CD4-positive, alpha-beta T cell (primary cell): ENCODE measurements at regions not wholly inside any gene's neighbourhood (a gene's known extent, or its start where the extent isn't known, plus 50 kb on each side); places are given as distances from the start of the nearest gene placed in this dataset.

ENCODE experiments used
- ATAC-seq: fragments of 200-7000 bp; cut with Tn5 transposase; one replicate; pipeline ENCODE4 v1.10.0; 2022; ENCODE audit warnings: mild to moderate bottlenecking; ENCODE audit not compliant: poor library complexity
- CTCF ChIA-PET: fragments of 350-600 bp; sonication (Branson Sonifier 250); formaldehyde crosslinking; loops from one replicate; lab custom pipeline; 2021; ENCODE audit warnings: antibody characterized with exemption, inconsistent platforms; lab: Charles Lee
- POLR2A ChIA-PET: fragments of 350-600 bp; sonication (Branson Sonifier 250); formaldehyde crosslinking; loops from one replicate; lab custom pipeline; 2021; ENCODE audit warnings: antibody characterized with exemption, inconsistent platforms; lab: Charles Lee
- DNase-seq, 14 experiments: peaks; one replicate each; pipeline ENCODE4 v3.0.0-alpha.2; 2013 to 2020; ENCODE audit warnings: mixed read lengths in 2 of 14
- H3K27ac ChIP-seq, 2 donors: one replicate each; pipeline versions ENCODE4 v1.5.1 to v1.7.0; 2013; ENCODE audit warnings: low read length in 2 of 2, low read depth in 1 of 2, mild to moderate bottlenecking in 1 of 2
- H3K27me3 ChIP-seq, 2 experiments: 1 replicate in 1 of 2; 2 replicates in 1 of 2; pipeline versions ENCODE4 v1.6.1 to v1.7.0; 2013; ENCODE audit warnings: low read length in 2 of 2, control low read depth in 1 of 2, mild to moderate bottlenecking in 1 of 2, moderate library complexity in 1 of 2; ENCODE audit not compliant: insufficient read depth in 2 of 2, control insufficient read depth in 1 of 2
- H3K36me3 ChIP-seq: one replicate; pipeline ENCODE4 v1.6.1; 2013; ENCODE audit warnings: low read length, control low read depth; ENCODE audit not compliant: insufficient read depth
- H3K4me1 ChIP-seq: one replicate; pipeline ENCODE4 v1.6.1; 2013; ENCODE audit warnings: low read length, control low read depth; ENCODE audit not compliant: insufficient read depth
- H3K4me3 ChIP-seq: one replicate; pipeline ENCODE4 v1.5.1; 2013; ENCODE audit warnings: mild to moderate bottlenecking, low read length, moderate library complexity
- H3K9me3 ChIP-seq, 2 experiments: 1 replicate in 1 of 2; 2 replicates in 1 of 2; pipeline versions ENCODE4 v1.6.1 to v1.7.0; 2013; ENCODE audit warnings: low read length in 2 of 2, mild to moderate bottlenecking in 2 of 2, control low read depth in 1 of 2, moderate library complexity in 1 of 2; ENCODE audit not compliant: control insufficient read depth in 1 of 2, insufficient read depth in 1 of 2
- H3K27ac Mint-ChIP-seq: one replicate; pipeline ENCODE4 v1.8.0; 2020; ENCODE audit warnings: mixed read lengths
- H3K27me3 Mint-ChIP-seq: one replicate; pipeline ENCODE4 v1.8.0; 2021; ENCODE audit warnings: mixed read lengths
- H3K36me3 Mint-ChIP-seq: one replicate; pipeline ENCODE4 v1.8.0; 2021; ENCODE audit warnings: low read depth, mixed read lengths
- H3K4me1 Mint-ChIP-seq: one replicate; pipeline ENCODE4 v1.8.0; 2021; ENCODE audit warnings: low read depth, mixed read lengths
- H3K4me3 Mint-ChIP-seq: one replicate; pipeline ENCODE4 v1.8.0; 2020; ENCODE audit warnings: mild to moderate bottlenecking, mixed read lengths
- H3K9me3 Mint-ChIP-seq: one replicate; pipeline ENCODE4 v1.8.0; 2020; ENCODE audit warnings: mixed read lengths
- intact Hi-C, 2 experiments: fragments of 100-400 bp; cut with DNase I in 1 of 2; cut with micrococcal nuclease in 1 of 2; formaldehyde crosslinking; loops; one replicate each; pipeline versions ENCODE4 v1.15.1 to v1.9.0; 2023 to 2025; cut with DNase I, micrococcal nuclease
- TF ChIP-seq, protein P1 (sequence below): fragments of 200-600 bp; IDR thresholded peaks from one replicate; pipeline ENCODE4 v1.8.0; 2022; ENCODE audit warnings: antibody characterized with exemption, mild to moderate bottlenecking

DNA sequence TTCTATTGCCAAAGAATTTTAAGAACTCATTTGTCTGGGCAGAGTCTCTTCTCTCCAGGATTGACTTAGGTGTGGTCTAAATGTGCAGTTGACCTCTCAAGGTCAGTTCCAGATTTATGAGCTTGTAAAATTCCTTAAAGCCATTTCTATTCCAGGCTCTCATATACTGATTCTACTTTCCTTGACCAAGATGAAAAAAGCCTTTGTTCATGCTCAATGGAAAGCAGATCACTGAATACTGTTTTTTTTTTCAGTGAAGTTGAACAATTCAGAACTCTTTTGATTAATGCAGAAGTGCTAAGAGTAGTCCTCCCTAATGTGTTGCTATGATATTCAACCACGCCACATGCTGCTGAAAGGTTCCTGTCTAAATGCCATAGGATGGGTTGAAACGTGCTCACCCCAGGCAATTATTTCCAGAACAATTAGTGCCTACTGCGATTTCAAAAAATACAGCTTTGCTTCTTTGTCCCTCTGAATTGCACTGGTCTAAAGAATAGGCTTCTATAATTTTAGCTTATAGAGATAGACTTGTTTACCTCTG, 312.4 kb upstream of the PABPC5 start:
- no peak for DNase-seq
- POLR2A ChIA-PET = no interaction called here
- CTCF ChIA-PET = no interaction called here
- Mint-ChIP-seq H3K4me3 (no peak overlapping the region), H3K36me3 (no peaks in the 10 kb centered on the region), H3K27ac (no peak overlapping the region), H3K9me3 (peaks cover 3% of the 10 kb centered on the region), H3K4me1 (no peaks in the 10 kb centered on the region), H3K27me3 (no peaks in the 10 kb centered on the region)
- Histone ChIP-seq H3K36me3 (no peaks in the 10 kb centered on the region), H3K27me3 (no peaks in the 10 kb centered on the region), H3K9me3 (peaks cover 0 to 4% of the 10 kb centered on the region in 2 experiments), H3K4me3 (no peak overlapping the region), H3K27ac (no peak overlapping the region), H3K4me1 (no peaks in the 10 kb centered on the region)
- intact Hi-C loops = no loop called here
- ATAC-seq = no peak
- TF ChIP-seq, protein P1, sequence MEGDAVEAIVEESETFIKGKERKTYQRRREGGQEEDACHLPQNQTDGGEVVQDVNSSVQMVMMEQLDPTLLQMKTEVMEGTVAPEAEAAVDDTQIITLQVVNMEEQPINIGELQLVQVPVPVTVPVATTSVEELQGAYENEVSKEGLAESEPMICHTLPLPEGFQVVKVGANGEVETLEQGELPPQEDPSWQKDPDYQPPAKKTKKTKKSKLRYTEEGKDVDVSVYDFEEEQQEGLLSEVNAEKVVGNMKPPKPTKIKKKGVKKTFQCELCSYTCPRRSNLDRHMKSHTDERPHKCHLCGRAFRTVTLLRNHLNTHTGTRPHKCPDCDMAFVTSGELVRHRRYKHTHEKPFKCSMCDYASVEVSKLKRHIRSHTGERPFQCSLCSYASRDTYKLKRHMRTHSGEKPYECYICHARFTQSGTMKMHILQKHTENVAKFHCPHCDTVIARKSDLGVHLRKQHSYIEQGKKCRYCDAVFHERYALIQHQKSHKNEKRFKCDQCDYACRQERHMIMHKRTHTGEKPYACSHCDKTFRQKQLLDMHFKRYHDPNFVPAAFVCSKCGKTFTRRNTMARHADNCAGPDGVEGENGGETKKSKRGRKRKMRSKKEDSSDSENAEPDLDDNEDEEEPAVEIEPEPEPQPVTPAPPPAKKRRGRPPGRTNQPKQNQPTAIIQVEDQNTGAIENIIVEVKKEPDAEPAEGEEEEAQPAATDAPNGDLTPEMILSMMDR = no peak

DNA sequence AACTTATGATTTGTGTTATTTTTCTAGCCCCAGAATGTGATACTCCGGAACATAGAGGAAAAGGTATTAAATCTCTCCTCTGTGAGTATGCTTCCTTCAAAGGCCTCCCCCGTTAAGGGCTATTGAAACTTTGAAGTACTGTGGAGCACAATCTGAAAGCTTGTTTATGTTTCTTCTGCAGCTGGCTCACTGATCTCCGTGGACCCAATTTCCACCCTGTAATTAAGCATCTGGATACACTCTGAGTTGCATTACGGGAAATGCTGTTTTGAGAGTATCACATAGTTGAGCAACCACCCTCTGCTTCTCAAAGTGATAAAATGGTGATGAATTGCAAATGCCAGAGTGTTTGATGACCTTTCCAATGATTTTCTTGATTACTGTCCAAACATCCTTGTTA, 296.8 kb upstream of the PABPC5 start:
- H3K36me3 Mint-ChIP-seq = no peaks in the 10 kb centered on the region
- POLR2A ChIA-PET = no interaction called here
- H3K4me1 ChIP-seq = no peaks in the 10 kb centered on the region
- peaks cover 4% of the 10 kb centered on the region for H3K9me3 Mint-ChIP-seq
- DNase-seq = no peak
- no peak overlapping the region for H3K27ac ChIP-seq
- TF ChIP-seq, protein P1 = no peak
- H3K4me3 Mint-ChIP-seq = no peak overlapping the region
- no peak overlapping the region for H3K4me3 ChIP-seq
- H3K27me3 Mint-ChIP-seq = no peaks in the 10 kb centered on the region
- intact Hi-C loops = no loop called here
- CTCF ChIA-PET = no interaction called here
- no peaks in the 10 kb centered on the region for H3K9me3 ChIP-seq
- H3K4me1 Mint-ChIP-seq = no peaks in the 10 kb centered on the region
- no peak for ATAC-seq
- H3K27me3 ChIP-seq = no peaks in the 10 kb centered on the region
- H3K27ac Mint-ChIP-seq = no peak overlapping the region
- H3K36me3 ChIP-seq = no peaks in the 10 kb centered on the region
